ENCODE measurements at regions not wholly inside any gene's neighbourhood (a gene's known extent, or its start where the extent isn't known, plus 50 kb on each side); places are given as distances from the start of the nearest gene placed in this dataset.

DNA sequence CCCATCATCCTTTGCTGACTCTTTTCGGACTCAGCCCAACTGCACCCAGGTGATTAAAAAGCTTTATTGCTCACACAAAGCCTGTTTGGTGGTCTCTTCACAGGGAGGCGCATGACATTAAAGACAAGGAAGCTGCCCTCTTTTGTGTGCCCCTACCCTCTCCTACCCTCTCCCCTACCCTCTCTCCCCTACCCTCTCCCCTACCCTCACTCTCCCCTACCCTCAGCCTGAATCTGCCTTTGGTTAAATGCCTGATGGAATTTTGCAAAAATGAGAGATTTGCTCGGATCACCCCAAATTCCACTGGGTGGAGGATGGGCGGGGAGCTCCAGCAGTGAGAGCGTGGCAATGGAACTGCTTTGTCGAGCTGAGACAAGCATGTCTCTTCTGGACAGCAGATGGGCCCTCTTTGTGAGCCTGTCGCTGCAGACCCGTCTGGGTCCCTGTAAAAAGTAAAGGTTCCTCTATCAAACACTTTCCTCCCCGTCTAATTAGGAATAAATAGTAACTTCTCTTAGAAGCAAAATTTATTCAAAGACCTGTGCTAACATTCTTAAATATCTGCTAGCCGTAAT lies 76.4 kb upstream of the MLN start:
- TF ChIP-seq, protein P1, sequence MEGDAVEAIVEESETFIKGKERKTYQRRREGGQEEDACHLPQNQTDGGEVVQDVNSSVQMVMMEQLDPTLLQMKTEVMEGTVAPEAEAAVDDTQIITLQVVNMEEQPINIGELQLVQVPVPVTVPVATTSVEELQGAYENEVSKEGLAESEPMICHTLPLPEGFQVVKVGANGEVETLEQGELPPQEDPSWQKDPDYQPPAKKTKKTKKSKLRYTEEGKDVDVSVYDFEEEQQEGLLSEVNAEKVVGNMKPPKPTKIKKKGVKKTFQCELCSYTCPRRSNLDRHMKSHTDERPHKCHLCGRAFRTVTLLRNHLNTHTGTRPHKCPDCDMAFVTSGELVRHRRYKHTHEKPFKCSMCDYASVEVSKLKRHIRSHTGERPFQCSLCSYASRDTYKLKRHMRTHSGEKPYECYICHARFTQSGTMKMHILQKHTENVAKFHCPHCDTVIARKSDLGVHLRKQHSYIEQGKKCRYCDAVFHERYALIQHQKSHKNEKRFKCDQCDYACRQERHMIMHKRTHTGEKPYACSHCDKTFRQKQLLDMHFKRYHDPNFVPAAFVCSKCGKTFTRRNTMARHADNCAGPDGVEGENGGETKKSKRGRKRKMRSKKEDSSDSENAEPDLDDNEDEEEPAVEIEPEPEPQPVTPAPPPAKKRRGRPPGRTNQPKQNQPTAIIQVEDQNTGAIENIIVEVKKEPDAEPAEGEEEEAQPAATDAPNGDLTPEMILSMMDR (IDR thresholded peaks at IDR 0.05; ENCODE audit: low read depth, low read length) = no peak
- TF ChIP-seq, protein P2, sequence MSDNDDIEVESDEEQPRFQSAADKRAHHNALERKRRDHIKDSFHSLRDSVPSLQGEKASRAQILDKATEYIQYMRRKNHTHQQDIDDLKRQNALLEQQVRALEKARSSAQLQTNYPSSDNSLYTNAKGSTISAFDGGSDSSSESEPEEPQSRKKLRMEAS (IDR thresholded peaks at IDR 0.05; ENCODE audit: low read depth, low read length) = no peak

Measured in NB4 (cell line).